Lower lobe of right lung (tissue), 2 donors: ENCODE measurements at regions not wholly inside any gene's neighbourhood (a gene's known extent, or its start where the extent isn't known, plus 50 kb on each side); places are given as distances from the start of the nearest gene placed in this dataset.

Source experiments
- ATAC-seq, 2 donors: fragments of 200-7000 bp; cut with Tn5 transposase; one replicate each; pipeline ENCODE4 v1.9.1; 2020 to 2022; ENCODE audit warnings: mild to moderate bottlenecking in 2 of 2, moderate library complexity in 2 of 2
- DNase-seq: peaks from one replicate; pipeline ENCODE4 v3.0.0-alpha.2; 2020
- H3K27ac ChIP-seq: fragments of 200-600 bp; one replicate; pipeline ENCODE4 v1.8.0; 2022
- H3K27me3 ChIP-seq: fragments of 200-600 bp; one replicate; pipeline ENCODE4 v1.8.0; 2022; ENCODE audit warnings: low read depth
- H3K36me3 ChIP-seq: fragments of 200-600 bp; one replicate; pipeline ENCODE4 v1.8.0; 2022; ENCODE audit warnings: mild to moderate bottlenecking
- H3K4me1 ChIP-seq: fragments of 200-600 bp; one replicate; pipeline ENCODE4 v1.8.0; 2022
- H3K4me3 ChIP-seq: fragments of 200-600 bp; one replicate; pipeline ENCODE4 v1.8.0; 2022; ENCODE audit warnings: mild to moderate bottlenecking
- H3K9me3 ChIP-seq: fragments of 200-600 bp; one replicate; pipeline ENCODE4 v1.8.0; 2022
- CTCF ChIP-seq: fragments of 200-600 bp; IDR thresholded peaks from one replicate; pipeline ENCODE4 v1.8.0; 2022; ENCODE audit warnings: antibody characterized with exemption, mild to moderate bottlenecking
- intact Hi-C: fragments of 100-400 bp; cut with DNase I; formaldehyde crosslinking; loops from one replicate; pipeline ENCODE4 v1.11.0; 2022
- donor health status: DM: no; HTN: yes; CAD: no; lungs with severe emphysema.

DNA sequence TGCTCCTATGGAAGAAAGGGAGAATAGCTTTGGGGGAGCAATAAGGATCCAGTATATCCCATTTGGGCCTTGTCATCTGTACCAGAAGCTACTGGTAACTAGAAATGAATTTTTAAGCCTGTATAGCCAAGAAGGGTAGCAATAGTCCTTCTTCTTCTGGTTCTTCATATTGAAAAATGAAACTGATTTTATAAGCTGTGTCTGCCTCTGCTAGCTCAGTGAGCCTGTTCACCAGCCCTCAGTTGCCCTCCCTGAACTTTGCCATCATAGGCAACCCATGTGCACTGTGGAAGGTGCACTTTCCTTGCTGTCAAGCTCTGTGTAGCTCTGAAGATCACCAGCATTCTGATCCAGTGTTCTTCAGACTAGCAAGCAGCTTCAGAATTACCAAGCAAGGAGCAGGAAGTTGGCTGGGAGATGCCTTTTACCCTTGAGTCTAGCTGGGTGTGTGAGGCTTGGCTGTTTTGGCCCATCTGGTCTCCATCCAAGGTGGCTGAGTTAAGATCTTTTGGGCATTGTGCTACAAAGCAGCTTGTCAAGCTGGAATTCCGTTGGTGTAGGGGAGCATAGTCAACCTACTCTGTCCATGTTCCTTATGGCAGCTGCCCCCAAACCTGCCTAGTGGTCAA is 55.8 kb upstream of the MGAT5 start:
- H3K27ac ChIP-seq: no peak overlapping the region
- H3K4me3 ChIP-seq: no peak overlapping the region
- no peaks in the 10 kb centered on the region for H3K9me3 ChIP-seq
- no peak for TF ChIP-seq CTCF
- no peaks in the 10 kb centered on the region for H3K27me3 ChIP-seq
- H3K4me1 ChIP-seq: peaks cover 22% of the 10 kb centered on the region
- no peak for DNase-seq
- no peak for ATAC-seq
- H3K36me3 ChIP-seq: no peaks in the 10 kb centered on the region
- intact Hi-C loops: no loop called here

DNA sequence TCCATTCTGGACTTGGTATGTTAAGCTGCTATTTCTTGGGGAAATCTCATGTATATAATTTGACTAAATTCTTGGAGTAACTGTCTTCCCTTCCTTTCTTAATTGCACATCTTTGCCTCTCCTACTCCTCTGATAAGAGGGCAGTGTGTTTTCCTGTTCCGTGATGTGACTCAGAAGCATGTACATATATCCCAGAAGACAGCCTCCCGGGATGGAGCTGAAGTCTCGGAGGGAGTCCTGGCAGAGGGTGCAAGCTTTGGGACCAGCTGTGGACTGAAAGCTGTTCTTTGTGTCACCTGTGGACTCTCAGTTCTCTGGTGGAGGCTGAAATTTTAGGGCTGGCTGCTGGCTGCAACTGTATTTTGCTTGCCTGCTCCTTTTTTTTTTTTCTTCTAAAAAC is 54.7 kb upstream of the MGAT5 start:
- Histone ChIP-seq H3K36me3 (no peaks in the 10 kb centered on the region), H3K27ac (no peak overlapping the region), H3K4me1 (peaks cover 22% of the 10 kb centered on the region), H3K9me3 (no peaks in the 10 kb centered on the region), H3K27me3 (no peaks in the 10 kb centered on the region), H3K4me3 (no peak overlapping the region)
- intact Hi-C loops: no loop called here
- ATAC-seq (no peak), DNase-seq (no peak)
- TF ChIP-seq CTCF: no peak

DNA sequence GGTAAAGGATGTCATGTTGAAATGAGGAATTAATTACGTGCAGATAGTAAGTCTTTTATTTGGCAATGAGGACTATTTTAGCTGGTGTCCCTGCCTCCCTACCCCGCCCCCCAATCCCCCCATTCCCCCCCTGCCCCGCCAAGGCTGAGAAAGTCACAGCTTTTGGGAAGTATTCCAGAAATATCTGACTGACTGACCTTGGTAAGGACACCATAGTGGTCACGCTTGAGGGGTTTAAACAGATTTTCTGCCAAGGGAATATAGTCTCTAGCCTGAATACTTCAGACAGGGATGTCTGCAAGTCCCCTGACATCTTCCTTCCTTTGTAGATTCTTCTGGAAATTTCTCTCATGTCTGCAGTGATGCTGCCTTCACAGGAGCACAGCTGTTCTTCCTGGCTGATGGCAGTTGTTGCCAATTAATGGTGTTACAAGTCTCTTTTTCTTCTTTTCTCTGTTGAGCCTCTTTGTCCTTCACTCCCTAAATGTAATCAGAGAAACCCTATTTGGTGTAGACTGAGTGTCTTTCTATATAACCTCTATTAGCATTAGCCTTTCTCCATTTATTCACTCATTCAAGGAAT is 53.7 kb upstream of the MGAT5 start:
- Histone ChIP-seq H3K9me3 (no peaks in the 10 kb centered on the region), H3K27ac (no peak overlapping the region), H3K36me3 (no peaks in the 10 kb centered on the region), H3K4me1 (peaks cover 26% of the 10 kb centered on the region), H3K4me3 (no peak overlapping the region), H3K27me3 (no peaks in the 10 kb centered on the region)
- ATAC-seq: no peak
- intact Hi-C loops: no loop called here
- no peak for TF ChIP-seq CTCF
- DNase-seq: no peak

DNA sequence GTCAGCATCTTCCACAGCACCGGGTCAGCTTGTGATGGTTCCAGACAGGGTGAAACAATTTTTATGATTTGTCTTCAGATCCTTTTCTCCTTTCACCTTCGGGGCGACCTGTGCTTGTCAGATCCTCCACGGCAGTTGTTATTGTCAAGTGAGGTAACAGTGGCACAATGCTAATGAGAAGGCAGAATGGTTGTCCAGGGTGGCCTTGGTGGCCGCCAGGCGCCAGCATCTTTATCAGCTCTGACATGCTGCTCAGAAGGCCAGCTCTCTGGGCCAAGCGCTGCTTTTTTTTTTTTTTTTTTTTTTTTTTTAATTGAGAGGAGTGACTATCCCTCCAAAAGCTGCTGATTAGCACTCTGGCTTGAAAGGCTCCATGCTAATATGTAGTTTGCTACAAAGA is 52.3 kb upstream of the MGAT5 start:
- no peak overlapping the region for H3K4me3 ChIP-seq
- TF ChIP-seq CTCF: no peak
- H3K27ac ChIP-seq: no peak overlapping the region
- peaks cover 39% of the 10 kb centered on the region for H3K4me1 ChIP-seq
- intact Hi-C loops: no loop called here
- no peaks in the 10 kb centered on the region for H3K36me3 ChIP-seq
- no peaks in the 10 kb centered on the region for H3K9me3 ChIP-seq
- ATAC-seq (no peak), DNase-seq (no peak)
- H3K27me3 ChIP-seq: no peaks in the 10 kb centered on the region

DNA sequence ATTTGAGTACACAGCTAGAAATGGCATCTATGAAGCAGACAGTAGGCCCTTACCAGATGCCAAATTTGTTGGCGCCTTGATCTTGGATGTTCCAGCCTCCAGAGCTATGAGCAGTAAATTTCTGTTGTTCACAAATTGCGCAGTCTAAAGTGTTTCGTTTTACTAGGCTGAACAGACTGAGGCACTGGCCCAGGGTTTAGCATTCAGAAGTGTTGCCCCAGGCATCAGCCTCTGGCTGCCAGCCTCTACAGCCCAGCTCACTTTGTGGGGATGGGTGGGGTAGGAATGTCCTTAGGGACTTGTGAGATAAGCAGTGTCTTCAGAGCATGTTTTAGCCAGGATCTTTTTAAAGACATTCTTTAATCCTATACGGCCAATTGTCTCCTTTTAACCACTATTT is 51.5 kb upstream of the MGAT5 start:
- H3K27me3 ChIP-seq: no peaks in the 10 kb centered on the region
- ATAC-seq: no peak
- peaks cover 43% of the 10 kb centered on the region for H3K4me1 ChIP-seq
- no peak overlapping the region for H3K27ac ChIP-seq
- no peaks in the 10 kb centered on the region for H3K36me3 ChIP-seq
- no peak for TF ChIP-seq CTCF
- H3K4me3 ChIP-seq: no peak overlapping the region
- DNase-seq: no peak
- intact Hi-C loops: no loop called here
- no peaks in the 10 kb centered on the region for H3K9me3 ChIP-seq
